Kidney capillary endothelial cell (primary cell): ENCODE measurements at regions not wholly inside any gene's neighbourhood (a gene's known extent, or its start where the extent isn't known, plus 50 kb on each side); places are given as distances from the start of the nearest gene placed in this dataset.

Experiments used
- DNase-seq: peaks from one replicate; pipeline ENCODE4 v3.0.0-alpha.2; 2018; ENCODE audit warnings: low spot score

GRCh38 chr10:132467464-132468149 lies 70.0 kb upstream of the INPP5A start:
- no peak for DNase-seq

GRCh38 chr10:132468216-132468615 lies 69.4 kb upstream of the INPP5A start:
- DNase-seq = no peak

GRCh38 chr10:132468651-132469050 lies 68.9 kb upstream of the INPP5A start:
- no peak for DNase-seq

GRCh38 chr10:132469197-132469884 lies 68.2 kb upstream of the INPP5A start:
- DNase-seq = no peak

GRCh38 chr10:132470410-132471124 lies 67.0 kb upstream of the INPP5A start:
- no peak for DNase-seq

GRCh38 chr10:132471125-132471451 lies 66.5 kb upstream of the INPP5A start:
- DNase-seq = no peak

GRCh38 chr10:132471484-132471883 lies 66.1 kb upstream of the INPP5A start:
- DNase-seq = no peak

- DNase-seq = no peak
Observed at GRCh38 chr10:132475086-132475485, 62.5 kb upstream of the INPP5A start.

GRCh38 chr10:132476146-132477065 lies 61.2 kb upstream of the INPP5A start:
- DNase-seq = no peak

- DNase-seq = no peak
Observed at GRCh38 chr10:132477066-132477397, 60.6 kb upstream of the INPP5A start.

- no peak for DNase-seq
Observed at GRCh38 chr10:132477398-132478340, 59.9 kb upstream of the INPP5A start.

- no peak for DNase-seq
Observed at GRCh38 chr10:132478341-132479023, 59.1 kb upstream of the INPP5A start.

GRCh38 chr10:132479024-132479602 lies 58.5 kb upstream of the INPP5A start:
- no peak for DNase-seq

GRCh38 chr10:132479603-132480221 lies 57.9 kb upstream of the INPP5A start:
- DNase-seq = no peak

GRCh38 chr10:132480356-132480755 lies 57.2 kb upstream of the INPP5A start:
- peak; percentile 65 for DNase-seq

- DNase-seq = no peak
Observed at GRCh38 chr10:132481690-132482089, 55.9 kb upstream of the INPP5A start.

GRCh38 chr10:132482090-132482800 lies 55.3 kb upstream of the INPP5A start:
- peak; percentile 39 for DNase-seq

GRCh38 chr10:132483394-132483793 lies 54.2 kb upstream of the INPP5A start:
- DNase-seq = no peak

GRCh38 chr10:132484922-132485321 lies 52.7 kb upstream of the INPP5A start:
- no peak for DNase-seq
